ENCODE measurements at regions not wholly inside any gene's neighbourhood (a gene's known extent, or its start where the extent isn't known, plus 50 kb on each side); places are given as distances from the start of the nearest gene placed in this dataset.

- no peak for DNase-seq
Observed at GRCh38 chr4:99712099-99712498, 54.5 kb upstream of the C4orf54 start.

DNA sequence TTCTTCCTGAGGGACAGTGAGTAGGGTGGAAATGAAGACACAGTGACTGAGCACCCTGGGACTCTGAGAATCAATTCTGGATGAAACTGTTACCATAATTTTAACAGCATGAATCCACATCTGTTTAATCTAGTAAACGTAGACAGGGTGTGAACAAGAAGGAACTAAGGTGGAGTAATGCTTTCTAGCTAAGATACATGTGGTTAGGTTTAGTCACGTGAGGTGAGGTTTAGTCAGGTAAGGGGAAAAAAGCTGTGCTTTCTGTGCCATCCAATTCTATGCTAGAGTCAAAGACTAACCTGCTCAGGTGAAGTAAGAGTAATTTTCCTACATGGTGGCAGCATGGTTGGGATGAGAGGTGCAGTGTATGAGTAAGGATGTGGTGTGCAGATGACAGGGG, 54.0 kb upstream of the C4orf54 start:
- DNase-seq, result no peak

- DNase-seq, result no peak
Observed at GRCh38 chr4:99710681-99711345, 53.2 kb upstream of the C4orf54 start.

- DNase-seq, result no peak
Observed at GRCh38 chr4:99710020-99710419, 52.4 kb upstream of the C4orf54 start.

DNA sequence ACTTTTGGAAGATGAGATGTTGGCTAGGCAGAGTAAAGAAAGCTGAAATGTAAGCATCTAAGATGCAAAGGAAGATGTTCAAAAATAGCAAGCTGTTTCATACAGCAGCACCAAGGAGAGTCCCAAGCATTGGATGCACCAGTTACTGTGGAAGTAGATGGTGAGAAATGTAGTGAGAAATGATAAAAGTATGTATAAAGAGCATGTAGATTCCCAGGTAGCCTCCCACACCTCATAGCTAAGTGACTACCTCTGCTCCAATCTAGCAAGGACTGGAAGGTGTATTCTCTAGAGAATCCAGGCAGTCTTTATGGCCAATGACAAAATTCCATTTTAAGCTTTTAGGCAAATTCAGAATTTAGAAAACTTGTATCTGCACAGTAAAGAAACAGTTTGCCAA, 50.9 kb upstream of the C4orf54 start:
- no peak for DNase-seq
